ENCODE measurements at regions not wholly inside any gene's neighbourhood (a gene's known extent, or its start where the extent isn't known, plus 50 kb on each side); places are given as distances from the start of the nearest gene placed in this dataset.

DNA sequence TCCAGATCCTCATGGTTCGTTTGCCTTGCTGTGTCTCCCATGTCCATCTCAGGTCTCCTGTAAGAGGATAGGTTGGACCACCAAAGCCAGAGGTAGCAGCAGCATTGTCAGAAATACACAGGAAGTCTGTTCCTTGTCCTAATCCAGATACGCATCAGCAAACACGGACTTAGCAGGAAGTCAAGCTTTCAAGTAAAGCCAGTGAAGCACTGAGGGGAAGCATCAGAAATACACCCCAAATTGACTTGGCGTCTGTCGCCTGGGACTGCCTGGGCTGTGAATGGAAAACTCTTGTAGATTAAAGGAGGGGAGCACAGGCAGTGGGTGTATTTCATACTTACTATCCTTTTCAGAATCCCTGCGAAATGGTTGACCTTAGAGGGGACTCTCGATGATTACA, 171.3 kb downstream of the PSAT1 start:
- no peak for TF ChIP-seq POLR2A (IDR thresholded peaks at IDR 0.05)
- TF ChIP-seq, protein P1, sequence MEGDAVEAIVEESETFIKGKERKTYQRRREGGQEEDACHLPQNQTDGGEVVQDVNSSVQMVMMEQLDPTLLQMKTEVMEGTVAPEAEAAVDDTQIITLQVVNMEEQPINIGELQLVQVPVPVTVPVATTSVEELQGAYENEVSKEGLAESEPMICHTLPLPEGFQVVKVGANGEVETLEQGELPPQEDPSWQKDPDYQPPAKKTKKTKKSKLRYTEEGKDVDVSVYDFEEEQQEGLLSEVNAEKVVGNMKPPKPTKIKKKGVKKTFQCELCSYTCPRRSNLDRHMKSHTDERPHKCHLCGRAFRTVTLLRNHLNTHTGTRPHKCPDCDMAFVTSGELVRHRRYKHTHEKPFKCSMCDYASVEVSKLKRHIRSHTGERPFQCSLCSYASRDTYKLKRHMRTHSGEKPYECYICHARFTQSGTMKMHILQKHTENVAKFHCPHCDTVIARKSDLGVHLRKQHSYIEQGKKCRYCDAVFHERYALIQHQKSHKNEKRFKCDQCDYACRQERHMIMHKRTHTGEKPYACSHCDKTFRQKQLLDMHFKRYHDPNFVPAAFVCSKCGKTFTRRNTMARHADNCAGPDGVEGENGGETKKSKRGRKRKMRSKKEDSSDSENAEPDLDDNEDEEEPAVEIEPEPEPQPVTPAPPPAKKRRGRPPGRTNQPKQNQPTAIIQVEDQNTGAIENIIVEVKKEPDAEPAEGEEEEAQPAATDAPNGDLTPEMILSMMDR (IDR thresholded peaks at IDR 0.05): no peak
- TF ChIP-seq EP300 (IDR thresholded peaks at IDR 0.05): no peak
- TF ChIP-seq POLR2AphosphoS5 (IDR thresholded peaks at IDR 0.05): no peak

All from stomach (tissue), 4 donors.